SK-N-SH treated with all-trans-retinoic acid at 6 μM for 48 hours (cell line): ENCODE measurements at regions not wholly inside any gene's neighbourhood (a gene's known extent, or its start where the extent isn't known, plus 50 kb on each side); places are given as distances from the start of the nearest gene placed in this dataset.

ENCODE experiments used
- ATAC-seq: fragments of 200-7000 bp; cut with Tn5 transposase; 3 replicates; pipeline ENCODE4 v1.9.1; 2020; ENCODE audit warnings: mild to moderate bottlenecking, moderate library complexity
- ARNTL ChIP-seq: fragments of 450-650 bp; formaldehyde crosslinking; IDR thresholded peaks from 2 replicates; pipeline ENCODE4 v1.5.0; 2020; ENCODE audit warnings: low read depth, mild to moderate bottlenecking, moderate library complexity, borderline replicate concordance
- BACH2 ChIP-seq: fragments of 250-450 bp; sonication (Bioruptor Pico); IDR thresholded peaks from 2 replicates; pipeline ENCODE4 v1.9.0; 2021; ENCODE audit warnings: mild to moderate bottlenecking, borderline replicate concordance
- CSDC2 ChIP-seq: fragments of 250-450 bp; sonication (Bioruptor Pico); IDR thresholded peaks from 2 replicates; pipeline ENCODE4 v1.5.0; 2020; ENCODE audit warnings: mild to moderate bottlenecking, moderate library complexity
- CSRNP3 ChIP-seq: fragments of 250-450 bp; sonication (Bioruptor Pico); IDR thresholded peaks from 2 replicates; pipeline ENCODE4 v1.5.1; 2021; ENCODE audit warnings: mild to moderate bottlenecking, moderate library complexity
- ESRRG ChIP-seq: fragments of 250-450 bp; sonication (Bioruptor Pico); IDR thresholded peaks from 2 replicates; pipeline ENCODE4 v1.6.1; 2021; ENCODE audit warnings: mild to moderate bottlenecking
- ISL1 ChIP-seq: fragments of 250-450 bp; sonication (Bioruptor Pico); IDR thresholded peaks from 2 replicates; pipeline ENCODE4 v2.1.2; 2022; ENCODE audit warnings: mild to moderate bottlenecking, moderate library complexity
- OSR1 ChIP-seq: fragments of 250-450 bp; sonication (Bioruptor Pico); IDR thresholded peaks from 2 replicates; pipeline ENCODE4 v1.8.0; 2022; ENCODE audit warnings: moderate library complexity, mild to moderate bottlenecking, inconsistent platforms
- POU6F1 ChIP-seq: fragments of 250-450 bp; sonication (Bioruptor Pico); IDR thresholded peaks from 2 replicates; pipeline ENCODE4 v1.8.0; 2021; ENCODE audit warnings: low read depth, mild to moderate bottlenecking, moderate library complexity, borderline replicate concordance
- PPARA ChIP-seq: fragments of 250-450 bp; sonication (Bioruptor Pico); IDR thresholded peaks from 2 replicates; pipeline ENCODE4 v1.5.0; 2020; ENCODE audit warnings: mild to moderate bottlenecking, borderline replicate concordance
- RARB ChIP-seq: fragments of 250-450 bp; sonication (Bioruptor Pico); IDR thresholded peaks from 2 replicates; pipeline ENCODE4 v1.8.0; 2021; ENCODE audit warnings: mild to moderate bottlenecking, moderate library complexity
- SNAI2 ChIP-seq: fragments of 250-450 bp; sonication (Bioruptor Pico); IDR thresholded peaks from 2 replicates; pipeline ENCODE4 v1.5.0; 2020; ENCODE audit warnings: mild to moderate bottlenecking, moderate library complexity
- TCF4 ChIP-seq: fragments of 250-450 bp; sonication (Bioruptor Pico); IDR thresholded peaks from 2 replicates; pipeline ENCODE4 v1.8.0; 2021; ENCODE audit warnings: mild to moderate bottlenecking, moderate library complexity, borderline replicate concordance
- TOX ChIP-seq: fragments of 250-450 bp; sonication (Bioruptor Pico); IDR thresholded peaks from 2 replicates; pipeline ENCODE4 v1.8.0; 2021; ENCODE audit warnings: mild to moderate bottlenecking, moderate library complexity, borderline replicate concordance
- TSHZ2 ChIP-seq: fragments of 250-450 bp; sonication (Bioruptor Pico); IDR thresholded peaks from 2 replicates; pipeline ENCODE4 v1.5.0; 2020; ENCODE audit warnings: mild to moderate bottlenecking, moderate library complexity
- ZC3H10 ChIP-seq: fragments of 250-450 bp; sonication (Bioruptor Pico); IDR thresholded peaks from 2 replicates; pipeline ENCODE4 v1.5.1; 2021; ENCODE audit warnings: mild to moderate bottlenecking, moderate library complexity
- ZFP3 ChIP-seq: fragments of 250-450 bp; sonication (Bioruptor Pico); IDR thresholded peaks from 2 replicates; pipeline ENCODE4 v1.5.0; 2020; ENCODE audit warnings: mild to moderate bottlenecking, moderate library complexity
- ZFP30 ChIP-seq: fragments of 450-650 bp; formaldehyde crosslinking; IDR thresholded peaks from 2 replicates; pipeline ENCODE4 v1.5.0; 2022; ENCODE audit warnings: mild to moderate bottlenecking, moderate library complexity
- ZNF565 ChIP-seq: fragments of 450-650 bp; formaldehyde crosslinking; conservative IDR thresholded peaks from 2 replicates; pipeline ENCODE4 v1.5.0; 2020; ENCODE audit warnings: low read depth, mild to moderate bottlenecking, moderate library complexity
- ZNF70 ChIP-seq: fragments of 450-650 bp; formaldehyde crosslinking; IDR thresholded peaks from 2 replicates; pipeline ENCODE4 v1.5.0; 2020; ENCODE audit warnings: mild to moderate bottlenecking, moderate library complexity
- ZNF8 ChIP-seq: fragments of 450-650 bp; formaldehyde crosslinking; IDR thresholded peaks from 2 replicates; pipeline ENCODE4 v1.5.0; 2020; ENCODE audit warnings: mild to moderate bottlenecking, moderate library complexity
- TF ChIP-seq, protein P1 (sequence below): fragments of 250-450 bp; sonication (Bioruptor Pico); IDR thresholded peaks from 2 replicates; pipeline ENCODE4 v1.5.1; 2020; ENCODE audit warnings: low read depth, mild to moderate bottlenecking, moderate library complexity
- TF ChIP-seq, protein P2 (sequence below): fragments of 250-450 bp; sonication (Bioruptor Pico); IDR thresholded peaks from 2 replicates; pipeline ENCODE4 v1.8.0; 2020; ENCODE audit warnings: mild to moderate bottlenecking, moderate library complexity, borderline replicate concordance

- TF ChIP-seq POU6F1 (CRISPR knock-in tag): no peak
These were observed 55.3 kb upstream of the NPFFR2 start (continued) for GRCh38 chr4:71976523-71976922.

GRCh38 chr4:71978210-71978835 lies 53.5 kb upstream of the NPFFR2 start:
- TF ChIP-seq CSDC2 (CRISPR knock-in tag): no peak
- no peak for TF ChIP-seq ZFP3 (CRISPR knock-in tag)
- TF ChIP-seq OSR1 (CRISPR knock-in tag): no peak
- no peak for TF ChIP-seq ZFP30
- TF ChIP-seq BACH2 (CRISPR knock-in tag): no peak
- TF ChIP-seq TSHZ2 (CRISPR knock-in tag): no peak
- TF ChIP-seq, protein P1, sequence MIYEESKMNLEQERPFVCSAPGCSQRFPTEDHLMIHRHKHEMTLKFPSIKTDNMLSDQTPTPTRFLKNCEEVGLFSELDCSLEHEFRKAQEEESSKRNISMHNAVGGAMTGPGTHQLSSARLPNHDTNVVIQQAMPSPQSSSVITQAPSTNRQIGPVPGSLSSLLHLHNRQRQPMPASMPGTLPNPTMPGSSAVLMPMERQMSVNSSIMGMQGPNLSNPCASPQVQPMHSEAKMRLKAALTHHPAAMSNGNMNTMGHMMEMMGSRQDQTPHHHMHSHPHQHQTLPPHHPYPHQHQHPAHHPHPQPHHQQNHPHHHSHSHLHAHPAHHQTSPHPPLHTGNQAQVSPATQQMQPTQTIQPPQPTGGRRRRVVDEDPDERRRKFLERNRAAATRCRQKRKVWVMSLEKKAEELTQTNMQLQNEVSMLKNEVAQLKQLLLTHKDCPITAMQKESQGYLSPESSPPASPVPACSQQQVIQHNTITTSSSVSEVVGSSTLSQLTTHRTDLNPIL (CRISPR knock-in tag): no peak
- TF ChIP-seq PPARA (CRISPR knock-in tag): no peak
- no peak for TF ChIP-seq ISL1
- TF ChIP-seq, protein P2, sequence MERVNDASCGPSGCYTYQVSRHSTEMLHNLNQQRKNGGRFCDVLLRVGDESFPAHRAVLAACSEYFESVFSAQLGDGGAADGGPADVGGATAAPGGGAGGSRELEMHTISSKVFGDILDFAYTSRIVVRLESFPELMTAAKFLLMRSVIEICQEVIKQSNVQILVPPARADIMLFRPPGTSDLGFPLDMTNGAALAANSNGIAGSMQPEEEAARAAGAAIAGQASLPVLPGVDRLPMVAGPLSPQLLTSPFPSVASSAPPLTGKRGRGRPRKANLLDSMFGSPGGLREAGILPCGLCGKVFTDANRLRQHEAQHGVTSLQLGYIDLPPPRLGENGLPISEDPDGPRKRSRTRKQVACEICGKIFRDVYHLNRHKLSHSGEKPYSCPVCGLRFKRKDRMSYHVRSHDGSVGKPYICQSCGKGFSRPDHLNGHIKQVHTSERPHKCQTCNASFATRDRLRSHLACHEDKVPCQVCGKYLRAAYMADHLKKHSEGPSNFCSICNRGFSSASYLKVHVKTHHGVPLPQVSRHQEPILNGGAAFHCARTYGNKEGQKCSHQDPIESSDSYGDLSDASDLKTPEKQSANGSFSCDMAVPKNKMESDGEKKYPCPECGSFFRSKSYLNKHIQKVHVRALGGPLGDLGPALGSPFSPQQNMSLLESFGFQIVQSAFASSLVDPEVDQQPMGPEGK (CRISPR knock-in tag): no peak
- no peak for TF ChIP-seq ZNF565 (CRISPR knock-in tag)
- ATAC-seq: no peak

DNA sequence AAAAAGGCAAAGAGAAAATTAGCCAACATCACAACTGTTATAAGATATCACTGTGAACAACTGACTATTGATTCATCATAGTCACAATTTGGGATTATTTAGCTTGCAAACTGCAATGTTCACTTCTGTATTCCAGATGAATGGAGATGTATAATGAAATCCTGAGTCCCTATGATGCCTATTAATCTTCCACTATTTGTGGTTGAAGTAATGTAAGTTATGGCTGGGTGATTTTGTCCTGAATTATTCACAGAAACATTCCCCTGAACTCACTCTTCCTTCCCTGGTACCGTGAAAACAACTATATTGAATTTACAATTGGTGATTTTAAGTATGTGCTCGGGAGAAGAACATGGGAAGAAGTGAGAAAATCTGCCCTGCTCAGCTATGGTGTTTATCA lies 50.8 kb upstream of the NPFFR2 start:
- no peak for ATAC-seq
- no peak for TF ChIP-seq ZC3H10 (CRISPR knock-in tag)
- TF ChIP-seq ZFP30: no peak
- no peak for TF ChIP-seq CSRNP3 (CRISPR knock-in tag)
- no peak for TF ChIP-seq TOX (CRISPR knock-in tag)
- no peak for TF ChIP-seq SNAI2 (CRISPR knock-in tag)
- TF ChIP-seq RARB (CRISPR knock-in tag): no peak
- no peak for TF ChIP-seq ZNF70 (CRISPR knock-in tag)
- no peak for TF ChIP-seq ESRRG
- no peak for TF ChIP-seq ISL1
- no peak for TF ChIP-seq OSR1 (CRISPR knock-in tag)
- TF ChIP-seq, protein P2 (CRISPR knock-in tag): no peak
- no peak for TF ChIP-seq ZNF8 (CRISPR knock-in tag)
- TF ChIP-seq ARNTL (CRISPR knock-in tag): no peak
- no peak for TF ChIP-seq PPARA (CRISPR knock-in tag)
- no peak for TF ChIP-seq ZFP3 (CRISPR knock-in tag)
- no peak for TF ChIP-seq ZNF565 (CRISPR knock-in tag)
- no peak for TF ChIP-seq TCF4 (CRISPR knock-in tag)
- TF ChIP-seq CSDC2 (CRISPR knock-in tag): no peak
